Transverse colon (tissue), 4 donors: ENCODE measurements at regions not wholly inside any gene's neighbourhood (a gene's known extent, or its start where the extent isn't known, plus 50 kb on each side); places are given as distances from the start of the nearest gene placed in this dataset.

ENCODE experiments used
- DNase-seq: peaks from one replicate; pipeline ENCODE4 v3.0.0-alpha.2; 2019
- H3K27ac ChIP-seq, 4 donors: fragments of 200-600 bp; sonication (generic); 2 replicates each; pipeline ENCODE4 v1.5.1; 2016 to 2018; ENCODE audit warnings: inconsistent platforms in 4 of 4
- H3K27me3 ChIP-seq: fragments of 200-600 bp; sonication (generic); 2 replicates; pipeline ENCODE4 v1.5.1; 2017; ENCODE audit warnings: inconsistent platforms
- H3K36me3 ChIP-seq, 4 donors: fragments of 200-600 bp; sonication (generic); 2 replicates each; pipeline ENCODE4 v1.5.1; 2017 to 2019; ENCODE audit warnings: inconsistent platforms in 4 of 4
- H3K4me1 ChIP-seq, 4 donors: fragments of 200-600 bp; sonication (generic); 2 replicates each; pipeline ENCODE4 v1.5.1; 2017 to 2020; ENCODE audit warnings: inconsistent platforms in 4 of 4
- H3K4me3 ChIP-seq, 4 donors: fragments of 200-600 bp; sonication (generic); 1 replicate in 1 of 4; 2 replicates in 3 of 4; pipeline versions ENCODE4 v1.5.1 to v1.6.1; 2017 to 2019; ENCODE audit warnings: inconsistent platforms in 4 of 4
- H3K9me3 ChIP-seq, 2 donors: fragments of 200-600 bp; sonication (generic); 2 replicates each; pipeline ENCODE4 v1.5.1; 2017 to 2019; ENCODE audit warnings: inconsistent platforms in 2 of 2
- EP300 ChIP-seq: sonication (generic); formaldehyde crosslinking; IDR thresholded peaks from one replicate; pipeline ENCODE4 v1.6.1; 2017; ENCODE audit warnings: antibody characterized with exemption, low read depth
- POLR2A ChIP-seq: fragments of 450-650 bp; IDR thresholded peaks from one replicate; pipeline ENCODE4 v1.6.1; 2016; ENCODE audit warnings: antibody characterized with exemption, mild to moderate bottlenecking, moderate library complexity
- POLR2AphosphoS5 ChIP-seq, 3 donors: sonication (generic); formaldehyde crosslinking; IDR thresholded peaks; one replicate each; pipeline ENCODE4 v1.6.1; 2016; ENCODE audit warnings: antibody characterized with exemption in 3 of 3
- WGBS, 2 donors: methylation state at CpG; one replicate each; pipeline ENCODE4 v1.1.5; 2018; ENCODE audit warnings: low coverage in 1 of 2; 5-methylcytosine and 5-hydroxymethylcytosine counted together
- in situ Hi-C, 4 donors: fragments of 200-750 bp; cut with MboI; loops; one replicate each; pipeline versions ENCODE4 v1.15.0 to v1.15.1; 2017; ENCODE audit warnings: low sequenced_read_pairs in 3 of 4, low pct_ligation_motif_present in 1 of 4, low pct_unique_long_range_greater_than_20kb in 1 of 4
- intact Hi-C: fragments of 100-400 bp; cut with DNase I; formaldehyde crosslinking; loops from one replicate; pipeline ENCODE4 v1.15.1; 2023; ENCODE audit warnings: low total_unique reads
- TF ChIP-seq, protein P1 (sequence below), 5 experiments: fragments of 200-600 bp in 3 of 5; fragments of 450-650 bp in 2 of 5; sonication (generic) in 3 of 5; IDR thresholded peaks; 1 replicate in 2 of 5; 2 replicates in 3 of 5; pipeline ENCODE4 v1.5.1; 2016 to 2017; ENCODE audit warnings: antibody characterized with exemption in 5 of 5, inconsistent platforms in 3 of 5, mild to moderate bottlenecking in 2 of 5, moderate library complexity in 1 of 5

DNA sequence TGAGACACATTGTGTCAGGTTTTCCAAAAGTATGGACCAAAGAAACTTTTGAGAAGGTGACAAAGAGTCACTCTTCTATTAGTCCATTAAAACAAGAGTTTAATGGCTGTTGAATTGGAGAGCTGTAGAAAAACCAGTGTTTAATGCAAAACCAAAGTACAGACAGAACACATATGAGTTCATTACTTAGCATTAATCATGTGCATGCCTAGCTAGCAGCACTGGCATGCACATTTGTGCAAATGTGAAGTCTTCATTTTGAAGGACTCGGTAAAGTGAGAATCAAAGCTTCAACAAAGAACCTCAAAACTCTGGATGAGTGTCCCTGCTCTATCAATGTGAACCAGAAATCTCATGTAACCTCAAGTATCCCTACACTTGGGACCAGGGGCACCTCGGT is 256.3 kb upstream of the PPARGC1A start:
- WGBS, 2 donors: 93 to 100% methylated on average over 1 to 2 of the region's 2 CpGs
- DNase-seq: no peak
- Histone ChIP-seq H3K36me3 (no peaks in the 10 kb centered on the region), H3K27ac (no peak overlapping the region), H3K27me3 (no peaks in the 10 kb centered on the region), H3K4me1 (no peaks in the 10 kb centered on the region), H3K4me3 (no peak overlapping the region), H3K9me3 (no peaks in the 10 kb centered on the region)
- intact Hi-C loops (no loop called here), in situ Hi-C loops (no loop called here)
- TF ChIP-seq, protein P1, sequence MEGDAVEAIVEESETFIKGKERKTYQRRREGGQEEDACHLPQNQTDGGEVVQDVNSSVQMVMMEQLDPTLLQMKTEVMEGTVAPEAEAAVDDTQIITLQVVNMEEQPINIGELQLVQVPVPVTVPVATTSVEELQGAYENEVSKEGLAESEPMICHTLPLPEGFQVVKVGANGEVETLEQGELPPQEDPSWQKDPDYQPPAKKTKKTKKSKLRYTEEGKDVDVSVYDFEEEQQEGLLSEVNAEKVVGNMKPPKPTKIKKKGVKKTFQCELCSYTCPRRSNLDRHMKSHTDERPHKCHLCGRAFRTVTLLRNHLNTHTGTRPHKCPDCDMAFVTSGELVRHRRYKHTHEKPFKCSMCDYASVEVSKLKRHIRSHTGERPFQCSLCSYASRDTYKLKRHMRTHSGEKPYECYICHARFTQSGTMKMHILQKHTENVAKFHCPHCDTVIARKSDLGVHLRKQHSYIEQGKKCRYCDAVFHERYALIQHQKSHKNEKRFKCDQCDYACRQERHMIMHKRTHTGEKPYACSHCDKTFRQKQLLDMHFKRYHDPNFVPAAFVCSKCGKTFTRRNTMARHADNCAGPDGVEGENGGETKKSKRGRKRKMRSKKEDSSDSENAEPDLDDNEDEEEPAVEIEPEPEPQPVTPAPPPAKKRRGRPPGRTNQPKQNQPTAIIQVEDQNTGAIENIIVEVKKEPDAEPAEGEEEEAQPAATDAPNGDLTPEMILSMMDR (IDR thresholded peaks at IDR 0.05): no peak
- TF ChIP-seq EP300: no peak
- no peak for TF ChIP-seq POLR2A
- TF ChIP-seq POLR2AphosphoS5 (IDR thresholded peaks at IDR 0.05): no peak

DNA sequence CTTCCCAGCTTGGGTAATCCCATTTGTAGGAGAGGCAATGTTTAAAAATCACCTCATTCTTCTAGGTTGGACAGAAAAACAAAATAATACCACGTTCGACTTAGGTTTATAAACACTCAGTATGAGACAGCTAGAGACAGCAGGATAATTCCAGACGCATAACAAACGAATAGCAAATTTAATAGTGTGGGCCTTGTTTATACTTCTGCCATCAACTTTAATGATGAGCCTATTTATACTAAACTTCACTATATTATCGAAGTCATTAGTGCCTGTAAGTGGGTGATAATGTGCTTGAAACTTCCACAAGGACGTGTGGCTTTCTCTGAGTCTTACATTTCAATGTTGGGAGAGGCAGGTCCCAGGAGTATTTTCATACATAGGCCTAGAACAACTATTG is 255.7 kb upstream of the PPARGC1A start:
- no peaks in the 10 kb centered on the region for H3K9me3 ChIP-seq
- in situ Hi-C loops: no loop called here
- TF ChIP-seq, protein P1 (IDR thresholded peaks at IDR 0.05): no peak
- TF ChIP-seq POLR2A: no peak
- TF ChIP-seq EP300: no peak
- no peak for TF ChIP-seq POLR2AphosphoS5 (IDR thresholded peaks at IDR 0.05)
- WGBS, 2 donors: 66 to 75% methylated on average over 4 to 6 of the region's 6 CpGs
- DNase-seq: no peak
- intact Hi-C loops: no loop called here
- H3K4me3 ChIP-seq: no peak overlapping the region
- H3K4me1 ChIP-seq: no peaks in the 10 kb centered on the region
- H3K36me3 ChIP-seq: no peaks in the 10 kb centered on the region
- no peak overlapping the region for H3K27ac ChIP-seq
- H3K27me3 ChIP-seq: no peaks in the 10 kb centered on the region

DNA sequence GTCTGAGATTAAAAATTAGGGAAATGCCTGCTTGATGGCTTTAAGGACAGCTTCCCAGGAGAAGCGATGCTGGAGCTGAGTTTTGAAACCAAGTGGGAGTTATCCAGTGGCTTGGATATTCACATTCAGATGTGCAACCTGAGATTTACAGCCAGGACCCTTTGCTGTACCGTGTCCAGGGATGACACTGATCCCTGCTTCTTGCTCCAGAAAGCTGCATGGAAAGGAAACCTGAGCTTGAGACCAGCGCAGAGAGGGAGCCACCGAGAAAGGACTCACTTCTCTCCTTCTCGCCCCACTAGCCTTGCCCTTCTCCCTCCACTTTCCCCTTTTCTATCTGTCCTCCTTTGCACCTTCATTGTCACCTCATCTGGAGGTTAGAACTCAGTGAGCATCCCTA is 254.5 kb upstream of the PPARGC1A start:
- 78 to 84% methylated on average over 3 to 5 of the region's 5 CpGs for WGBS, 2 donors
- Histone ChIP-seq H3K9me3 (no peaks in the 10 kb centered on the region), H3K36me3 (no peaks in the 10 kb centered on the region), H3K27ac (no peak overlapping the region), H3K4me3 (no peak overlapping the region), H3K4me1 (peaks cover 0 to 1% (median under 1%) of the 10 kb centered on the region in 4 donors), H3K27me3 (no peaks in the 10 kb centered on the region)
- intact Hi-C loops (no loop called here), in situ Hi-C loops (no loop called here)
- TF ChIP-seq POLR2AphosphoS5 (IDR thresholded peaks at IDR 0.05): no peak
- TF ChIP-seq, protein P1 (IDR thresholded peaks at IDR 0.05): no peak
- no peak for TF ChIP-seq POLR2A
- TF ChIP-seq EP300: no peak
- DNase-seq: no peak

DNA sequence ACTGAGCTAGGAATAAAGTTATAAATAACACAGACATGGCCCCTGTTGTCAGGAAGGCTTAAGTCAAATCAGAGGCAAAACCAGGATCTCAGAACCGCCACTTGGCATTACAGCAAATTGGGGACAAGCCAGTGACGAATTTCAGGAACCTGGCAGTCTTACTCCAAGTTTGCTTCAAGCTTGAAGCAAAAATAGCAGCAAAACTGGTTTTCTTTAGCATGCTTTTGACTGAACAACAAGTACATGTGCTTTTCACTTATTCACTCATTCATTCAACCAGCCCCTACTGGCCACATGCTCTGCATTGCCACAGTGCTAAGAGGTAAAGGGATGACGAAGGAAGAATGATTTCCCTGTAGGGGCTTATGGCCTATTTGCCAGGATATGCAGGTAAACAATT is 253.9 kb upstream of the PPARGC1A start:
- no peaks in the 10 kb centered on the region for H3K36me3 ChIP-seq
- H3K4me3 ChIP-seq: no peak overlapping the region
- no peaks in the 10 kb centered on the region for H3K27me3 ChIP-seq
- DNase-seq: no peak
- intact Hi-C loops: no loop called here
- H3K9me3 ChIP-seq: no peaks in the 10 kb centered on the region
- TF ChIP-seq EP300: no peak
- TF ChIP-seq POLR2A: no peak
- TF ChIP-seq POLR2AphosphoS5 (IDR thresholded peaks at IDR 0.05): no peak
- TF ChIP-seq, protein P1 (IDR thresholded peaks at IDR 0.05): no peak
- WGBS, 2 donors: 70 to 100% methylated on average over 1 to 3 of the region's 3 CpGs
- in situ Hi-C loops: no loop called here
- no peak overlapping the region for H3K27ac ChIP-seq
- peaks cover under 1 to 8% (median 5%) of the 10 kb centered on the region in 4 donors for H3K4me1 ChIP-seq
